HG03354 (cell line): ENCODE measurements at regions not wholly inside any gene's neighbourhood (a gene's known extent, or its start where the extent isn't known, plus 50 kb on each side); places are given as distances from the start of the nearest gene placed in this dataset.

Experiments
- ATAC-seq: cut with Tn5 transposase; IDR thresholded peaks from one replicate; pipeline ENCODE4 v1.9.1; 2021; ENCODE audit warnings: mild to moderate bottlenecking; ENCODE audit not compliant: unreplicated experiment, poor library complexity, severe bottlenecking

DNA sequence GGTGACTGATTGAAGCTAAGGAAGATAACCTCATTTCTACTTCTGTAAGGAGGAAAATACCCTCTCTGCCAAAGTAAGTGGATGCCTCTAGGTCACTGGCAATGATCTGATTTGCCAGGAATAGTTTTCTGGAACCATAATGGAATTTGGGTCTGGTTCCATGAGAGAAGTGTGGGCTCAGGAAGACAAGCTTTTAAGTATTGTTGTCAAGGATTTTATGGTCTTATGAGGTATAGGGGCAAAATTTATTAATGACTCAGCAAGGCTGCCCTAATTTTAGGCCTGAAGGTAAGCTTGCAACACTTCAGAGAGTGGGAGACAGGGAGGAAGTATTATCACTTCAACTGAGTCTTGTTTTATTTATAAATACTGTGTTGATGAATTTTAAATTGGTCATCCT, 322.6 kb upstream of the ACTBL2 start:
- ATAC-seq = no peak

DNA sequence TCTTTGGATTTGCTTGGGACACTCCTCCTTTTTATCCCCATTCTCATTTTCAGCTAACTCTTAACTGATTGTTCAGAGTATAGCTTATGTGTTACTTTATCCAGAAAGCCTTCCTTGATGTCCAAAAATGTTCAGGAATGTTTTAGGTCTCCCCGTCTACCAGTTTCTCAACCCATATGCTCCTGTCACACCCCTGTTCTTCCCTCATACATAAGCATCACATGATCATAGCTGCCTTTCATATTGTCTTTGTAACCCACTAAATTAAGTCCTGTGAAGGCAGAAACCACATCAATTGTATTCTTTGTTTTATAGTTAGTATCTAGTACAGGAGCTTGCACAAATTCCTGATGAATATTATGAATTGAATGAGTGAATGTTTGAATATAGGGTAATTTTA, 321.9 kb upstream of the ACTBL2 start:
- no peak for ATAC-seq

DNA sequence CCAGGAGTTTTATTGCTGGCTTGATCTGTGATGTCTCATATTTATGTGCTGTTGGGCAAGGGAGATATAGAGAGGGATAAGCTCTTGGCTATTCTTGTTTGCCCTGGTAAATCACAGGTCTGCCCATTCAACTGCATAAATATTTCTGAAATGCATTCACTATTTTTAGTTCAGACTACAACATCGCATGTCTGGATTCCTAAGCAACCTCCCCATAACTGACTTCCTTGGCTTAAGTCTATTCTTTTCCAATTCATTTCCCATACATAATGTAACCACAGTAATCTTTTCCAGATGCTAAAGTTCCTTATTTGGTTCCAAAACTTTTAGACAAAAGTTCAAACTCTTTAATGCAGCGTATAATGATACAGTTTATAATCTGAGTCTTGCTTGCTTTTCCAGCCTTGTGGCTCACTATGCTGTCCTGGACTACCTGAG, 321.4 kb upstream of the ACTBL2 start:
- no peak for ATAC-seq

DNA sequence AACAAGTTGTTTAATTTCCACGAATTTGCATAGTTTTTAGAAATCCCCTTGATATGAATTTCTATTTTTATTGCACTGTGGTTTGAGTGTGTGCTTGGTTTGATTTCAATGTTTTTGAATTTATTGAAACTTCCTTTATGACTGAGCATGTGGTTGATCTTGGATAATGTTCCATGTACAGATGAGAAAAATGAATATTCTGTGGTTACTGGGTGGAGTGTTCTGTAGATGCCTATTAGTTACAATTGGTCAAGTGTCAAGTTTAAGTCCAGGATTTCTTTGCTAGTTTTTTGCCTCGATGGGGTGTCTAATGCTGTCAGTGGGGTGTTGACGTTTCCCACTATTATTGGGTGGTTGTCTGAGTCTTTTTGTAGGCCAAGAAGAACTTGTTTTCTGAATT, 319.5 kb upstream of the ACTBL2 start:
- no peak for ATAC-seq

DNA sequence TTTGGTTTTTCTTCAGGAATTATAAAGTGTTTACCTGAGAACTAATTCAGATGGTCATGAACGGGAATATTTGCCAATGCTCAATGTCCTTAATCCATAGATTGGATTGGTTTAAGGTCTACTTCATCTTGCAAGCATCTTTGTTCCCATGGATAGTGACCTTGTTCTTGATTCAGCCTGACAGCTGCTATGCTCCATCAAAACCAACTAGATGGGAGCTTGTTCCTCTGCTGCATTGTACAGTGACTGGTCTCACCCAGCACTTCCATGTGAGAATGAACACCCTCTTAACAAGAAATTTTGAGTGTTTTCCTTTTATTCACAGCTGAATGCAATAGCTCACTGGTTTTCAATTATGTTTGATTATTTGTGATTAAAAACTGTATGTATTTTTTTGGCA, 312.6 kb upstream of the ACTBL2 start:
- ATAC-seq = no peak

DNA sequence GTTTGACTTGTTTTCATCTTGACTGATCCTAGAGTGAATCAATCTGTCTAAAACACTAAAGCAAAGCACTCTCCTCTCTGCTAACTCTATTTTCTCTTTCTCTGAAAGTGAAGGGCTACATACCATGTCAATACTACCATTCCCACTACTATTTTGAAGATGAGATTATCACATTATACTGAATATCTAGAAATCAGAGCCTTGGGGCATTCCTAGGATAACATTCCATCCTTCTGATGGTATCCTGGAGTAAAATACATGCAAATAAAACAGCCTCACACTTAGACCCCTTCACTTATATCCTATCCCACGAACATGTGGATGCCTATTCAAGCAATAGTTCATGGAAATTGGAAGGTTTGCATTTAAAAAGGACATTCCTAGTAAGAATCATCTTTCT, 309.3 kb upstream of the ACTBL2 start:
- no peak for ATAC-seq

DNA sequence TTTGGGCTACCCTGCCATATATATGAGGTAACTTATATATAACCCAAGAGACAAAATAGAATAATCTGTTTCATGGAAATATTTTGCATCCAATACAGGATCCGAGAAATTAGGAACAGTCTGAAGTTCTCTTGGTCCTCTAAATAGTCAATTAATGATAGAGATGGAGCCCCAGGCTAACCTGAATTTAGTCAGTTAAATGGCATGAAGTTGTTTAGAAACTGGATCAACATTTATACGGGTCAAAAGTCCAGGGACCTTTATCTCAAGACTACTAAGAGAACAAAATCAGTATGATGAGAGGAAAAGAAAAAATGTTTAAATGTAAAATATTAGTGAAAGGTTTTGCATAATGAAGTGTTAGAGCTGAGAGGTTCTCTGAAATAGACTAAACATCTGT, 303.3 kb upstream of the ACTBL2 start:
- ATAC-seq = no peak

DNA sequence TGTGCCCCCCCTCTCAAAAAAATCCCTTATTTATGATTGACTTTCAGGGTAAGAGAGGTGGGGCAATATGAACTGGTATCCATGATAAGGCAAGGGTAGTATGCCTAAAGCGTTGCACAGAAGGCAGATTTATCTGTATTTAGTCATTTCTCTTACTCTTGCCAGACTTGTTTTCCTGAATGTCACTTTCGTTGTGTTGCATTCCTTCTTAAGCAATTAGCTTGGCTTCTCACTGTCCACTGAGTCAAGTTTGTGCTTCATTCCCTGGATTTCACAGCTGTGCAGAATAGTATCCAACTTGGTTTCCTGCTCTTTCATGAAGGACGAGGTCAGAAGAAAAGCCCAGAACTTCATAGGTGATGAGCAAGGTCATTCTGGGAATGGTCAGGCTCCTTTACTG, 301.5 kb upstream of the ACTBL2 start:
- ATAC-seq = no peak

DNA sequence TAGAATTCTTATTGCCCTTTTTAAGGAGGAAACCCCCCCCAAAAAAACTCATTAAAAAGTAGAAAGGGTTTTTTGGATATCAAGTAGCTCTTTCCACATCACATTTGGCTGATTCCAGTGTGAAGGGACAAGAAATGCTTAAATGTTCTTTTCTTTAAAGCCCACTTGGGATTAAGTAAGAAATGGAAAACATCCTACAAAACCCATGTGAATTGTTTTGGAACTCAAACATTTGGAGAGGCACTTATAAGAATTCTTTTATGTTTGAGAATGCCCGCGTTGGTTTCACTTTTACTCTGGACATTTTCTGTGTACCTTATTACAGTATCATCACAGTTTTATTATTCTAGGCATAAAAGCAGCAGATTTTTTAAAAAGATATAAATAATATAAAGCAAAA, 301.1 kb upstream of the ACTBL2 start:
- no peak for ATAC-seq

DNA sequence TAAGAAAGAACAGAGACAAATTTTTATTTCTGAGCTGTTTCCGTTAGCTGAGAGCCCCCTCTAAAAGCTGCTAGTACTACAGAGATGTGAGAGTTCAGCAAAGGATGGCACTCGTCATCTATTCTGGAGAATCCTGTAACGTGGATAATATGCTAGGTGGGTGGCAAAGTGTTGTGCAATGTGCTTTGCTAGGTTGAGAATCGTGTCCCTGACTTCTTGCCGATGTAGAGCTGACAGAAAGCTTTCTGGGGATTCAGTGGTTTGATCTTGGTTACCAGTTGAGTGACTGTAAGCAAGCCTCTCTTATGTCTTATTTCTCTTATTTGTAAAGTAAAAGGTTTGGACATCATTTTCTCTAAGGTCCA, 298.3 kb upstream of the ACTBL2 start:
- ATAC-seq = no peak

DNA sequence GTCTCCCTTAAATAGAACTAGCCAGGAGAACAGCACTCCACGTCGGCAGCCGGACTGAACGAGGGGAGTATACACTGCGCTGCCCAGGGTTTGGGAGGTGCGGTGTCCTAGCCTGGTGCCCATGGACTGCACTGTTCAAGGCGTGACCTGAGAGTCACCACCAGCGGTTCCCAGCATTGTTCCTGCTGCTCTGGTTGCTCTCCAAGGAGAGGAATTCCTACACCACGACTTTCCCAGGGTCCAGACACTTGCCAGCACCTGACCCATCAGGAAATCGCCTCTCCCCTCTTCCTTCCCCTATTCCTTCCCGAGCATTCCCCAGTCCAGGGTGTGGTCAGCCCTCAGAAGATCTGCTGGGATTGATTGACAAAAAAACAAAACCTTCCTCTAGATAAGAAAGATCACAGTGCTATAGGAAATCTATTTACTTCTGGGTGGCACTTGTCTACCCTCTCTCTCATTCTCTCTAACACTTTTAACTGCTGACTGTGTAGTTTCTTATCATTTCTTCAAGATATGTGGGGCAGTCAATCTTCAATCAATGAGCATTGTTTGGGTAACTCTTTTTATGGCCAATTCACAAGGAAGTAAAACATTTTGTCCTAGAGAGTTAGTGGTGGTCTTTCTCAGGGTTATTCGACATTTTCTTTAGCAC, 297.8 kb upstream of the ACTBL2 start:
- ATAC-seq = no peak

DNA sequence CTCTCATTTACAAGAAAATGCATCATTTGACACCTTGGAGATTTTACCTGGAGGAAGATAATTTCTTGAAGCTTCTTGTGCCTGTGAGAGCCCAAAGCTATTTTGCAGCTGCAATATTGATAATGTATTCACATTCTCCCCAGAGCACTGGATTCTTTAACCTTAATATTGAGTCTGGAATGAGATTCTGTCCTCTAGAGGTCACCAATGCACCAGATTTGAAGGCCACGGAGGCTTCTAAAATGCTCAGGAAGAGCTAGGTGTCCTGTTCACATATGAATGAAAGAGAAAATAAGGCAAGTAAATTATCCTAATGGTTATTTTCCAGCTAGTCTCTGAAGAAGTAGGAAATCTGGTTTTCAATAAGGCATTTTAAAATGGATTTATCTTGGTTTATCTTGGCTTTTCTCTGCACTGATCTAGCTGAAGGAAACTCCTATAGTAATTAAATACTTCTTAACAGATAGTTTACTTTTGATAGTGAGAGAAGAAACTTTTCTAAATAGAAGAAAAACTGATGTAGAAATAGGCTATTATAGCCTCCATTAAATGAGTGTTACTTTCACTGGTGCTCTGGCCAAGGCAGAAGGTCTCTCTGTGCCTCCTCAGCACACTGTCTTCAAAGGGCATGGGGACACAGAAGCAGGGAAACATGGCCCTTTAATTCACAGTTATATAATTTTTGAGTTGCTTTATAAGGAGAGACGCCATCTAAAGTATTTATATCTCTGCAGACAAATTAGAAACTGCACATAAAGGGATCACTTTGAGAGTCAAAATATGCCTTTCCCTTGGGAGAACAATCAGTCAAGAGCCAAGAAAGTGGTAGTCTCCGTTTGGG, 297.0 kb upstream of the ACTBL2 start:
- ATAC-seq = peak; percentile 71

DNA sequence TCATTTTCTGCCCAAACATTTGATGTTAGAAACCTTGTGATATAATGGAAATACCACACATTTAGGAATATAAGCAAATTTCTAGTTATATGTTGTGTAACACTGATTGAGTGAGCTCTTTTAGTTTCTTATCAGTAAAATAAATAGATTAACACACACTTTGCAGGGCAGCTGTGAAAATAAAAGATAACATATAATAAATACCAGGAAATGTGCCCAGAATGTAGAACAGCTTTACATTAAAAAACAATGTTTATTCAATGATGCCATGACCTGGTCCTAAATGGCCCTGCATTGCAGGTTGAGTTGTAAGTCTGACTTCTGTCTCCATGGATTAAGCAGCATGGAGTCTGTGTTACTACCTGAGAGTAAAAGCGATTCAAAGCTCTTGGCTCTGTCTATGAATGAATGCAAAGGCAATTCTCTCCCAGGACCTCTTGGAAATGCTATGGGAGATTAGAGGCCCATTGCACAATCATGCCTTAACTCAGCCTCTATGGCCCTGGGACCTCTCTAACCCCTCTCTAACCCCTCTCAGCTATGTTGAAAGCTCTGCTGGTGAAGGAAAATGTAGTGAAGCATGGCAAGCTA, 296.0 kb upstream of the ACTBL2 start:
- ATAC-seq = no peak

DNA sequence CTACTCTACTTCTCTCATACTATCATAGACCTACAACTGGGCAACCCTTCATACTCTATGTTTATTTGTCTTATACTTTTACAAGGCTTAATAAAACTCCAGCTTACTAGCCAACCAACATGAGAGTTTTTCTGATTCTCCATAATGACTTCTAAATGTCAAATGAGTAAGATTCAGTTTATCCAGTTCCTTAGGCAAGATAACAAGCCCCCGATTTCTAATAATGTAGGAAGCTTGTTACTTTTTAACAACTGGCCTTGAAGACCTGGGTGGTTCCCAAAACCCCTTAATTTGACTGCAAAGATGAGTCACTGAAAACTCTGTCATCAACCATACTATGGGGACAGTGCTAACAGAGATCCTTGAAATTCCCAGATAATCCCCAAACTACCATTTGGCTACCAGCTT, 294.6 kb upstream of the ACTBL2 start:
- no peak for ATAC-seq

DNA sequence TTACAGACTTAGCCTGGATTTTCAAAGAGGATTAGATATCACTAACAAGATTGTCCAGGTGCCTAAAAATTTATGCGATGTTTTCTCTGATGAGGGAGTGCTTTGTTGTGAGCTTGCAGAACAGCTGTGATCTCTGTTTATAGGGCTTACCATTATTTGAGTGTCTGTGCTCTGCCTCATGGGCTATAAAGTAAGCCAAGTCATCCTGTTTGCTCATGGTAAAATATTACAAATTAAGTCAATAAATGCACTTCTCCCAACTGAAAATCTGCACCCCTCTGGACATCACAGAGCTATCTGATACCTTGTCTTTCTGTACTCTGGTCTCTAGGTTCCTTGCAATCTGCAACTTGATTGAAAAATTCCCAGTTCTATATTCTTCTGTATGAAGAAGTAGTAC, 293.4 kb upstream of the ACTBL2 start:
- no peak for ATAC-seq

DNA sequence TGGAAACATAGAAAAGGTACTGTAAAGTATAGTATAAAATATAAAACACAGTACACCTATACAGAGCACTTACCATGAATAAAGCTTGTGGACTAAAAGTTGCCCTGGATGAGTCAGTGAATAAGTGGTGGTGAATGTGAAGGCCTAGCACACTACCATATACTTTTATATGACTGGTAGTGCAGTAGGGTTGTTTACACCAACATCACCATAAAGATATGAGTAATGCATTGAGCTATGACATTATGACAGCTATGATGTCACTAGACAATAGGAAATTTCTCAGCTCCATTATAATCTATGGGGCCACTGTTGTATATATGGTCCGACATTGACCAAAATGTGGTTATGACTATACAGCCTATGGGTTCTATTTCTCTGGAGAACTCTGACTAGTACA, 291.8 kb upstream of the ACTBL2 start:
- no peak for ATAC-seq

DNA sequence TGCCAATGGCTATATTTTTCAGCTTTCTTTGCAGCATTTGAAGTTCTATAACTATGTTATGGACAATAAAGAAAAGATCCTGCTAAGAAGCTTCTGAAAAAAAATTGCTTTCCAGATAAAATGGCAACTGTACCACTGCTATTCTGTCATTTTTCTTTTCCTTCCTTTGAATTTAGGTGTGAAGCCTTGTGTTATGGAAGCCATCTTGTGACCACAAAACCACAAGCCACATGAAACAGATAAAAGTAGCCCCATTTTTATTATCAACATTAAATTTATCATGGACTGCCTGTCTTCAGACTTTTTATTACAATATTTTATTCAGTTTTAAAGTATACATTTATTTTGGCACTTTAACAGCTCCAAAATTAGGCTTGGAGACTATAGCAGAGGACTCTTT, 289.9 kb upstream of the ACTBL2 start:
- ATAC-seq = no peak

DNA sequence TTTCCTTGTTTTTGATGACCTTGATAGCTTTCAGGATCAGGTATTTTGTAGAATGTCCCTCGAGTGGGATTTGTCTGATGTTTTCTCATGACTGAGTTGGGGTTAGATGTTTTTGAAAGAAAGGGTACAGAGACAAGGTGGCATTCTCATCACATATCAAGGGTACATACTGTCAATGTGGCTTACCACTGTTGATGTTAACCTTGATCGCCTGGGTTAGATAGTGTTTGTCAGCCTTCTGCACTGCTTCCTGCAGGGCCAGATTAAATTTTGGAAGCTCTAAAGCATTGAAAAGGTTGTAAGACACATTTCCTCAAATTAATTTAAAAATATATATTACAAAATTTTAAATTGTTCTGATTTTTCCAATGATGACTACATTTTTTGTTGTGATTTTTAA, 287.4 kb upstream of the ACTBL2 start:
- no peak for ATAC-seq

DNA sequence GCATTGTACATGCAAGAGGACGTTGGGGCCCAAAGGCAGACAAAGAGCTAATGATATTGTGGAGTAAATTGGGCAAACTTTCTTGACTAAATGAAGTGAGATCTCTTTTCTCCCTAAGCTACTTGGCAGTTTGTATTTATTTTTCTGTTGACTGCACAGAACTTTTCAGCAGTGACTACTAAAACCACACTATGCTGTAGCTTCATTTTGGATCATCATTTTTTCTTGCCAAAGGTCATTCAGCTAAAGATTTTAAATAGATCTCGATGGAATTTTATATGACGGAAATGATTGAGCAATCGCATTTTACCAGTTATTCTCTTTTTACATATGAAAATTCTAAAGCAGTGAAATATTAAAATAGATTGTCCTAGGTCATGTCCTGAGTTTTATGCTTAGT, 286.1 kb upstream of the ACTBL2 start:
- ATAC-seq = no peak

DNA sequence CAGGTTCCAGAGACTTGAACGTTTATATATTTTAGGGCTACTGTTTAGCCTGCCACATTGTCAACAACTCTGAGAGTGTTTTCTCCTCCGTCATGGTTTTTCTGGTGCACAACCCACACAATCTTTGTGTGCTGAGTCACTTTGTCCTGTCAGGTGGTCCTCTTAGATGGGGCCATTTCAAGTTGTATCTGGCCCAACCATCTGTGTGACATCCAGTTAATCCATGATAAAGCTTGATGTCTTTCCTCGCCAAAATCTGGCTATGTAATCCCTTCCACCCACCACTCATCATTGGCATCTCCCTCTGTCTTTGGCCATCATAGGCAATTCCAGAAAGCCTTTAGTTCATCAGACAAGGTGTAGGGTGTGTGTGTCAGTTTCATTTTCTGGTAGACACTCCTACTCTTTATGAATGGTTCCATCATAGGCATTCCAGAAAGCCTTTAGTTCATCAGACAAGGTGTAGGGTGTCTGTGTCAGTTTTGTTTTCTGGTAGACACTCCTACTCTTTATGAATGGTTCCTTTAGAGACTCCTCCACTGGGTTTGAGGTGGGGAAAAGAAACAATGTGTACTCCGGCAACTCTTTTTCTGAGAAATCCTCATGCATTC, 282.0 kb upstream of the ACTBL2 start:
- ATAC-seq = no peak

DNA sequence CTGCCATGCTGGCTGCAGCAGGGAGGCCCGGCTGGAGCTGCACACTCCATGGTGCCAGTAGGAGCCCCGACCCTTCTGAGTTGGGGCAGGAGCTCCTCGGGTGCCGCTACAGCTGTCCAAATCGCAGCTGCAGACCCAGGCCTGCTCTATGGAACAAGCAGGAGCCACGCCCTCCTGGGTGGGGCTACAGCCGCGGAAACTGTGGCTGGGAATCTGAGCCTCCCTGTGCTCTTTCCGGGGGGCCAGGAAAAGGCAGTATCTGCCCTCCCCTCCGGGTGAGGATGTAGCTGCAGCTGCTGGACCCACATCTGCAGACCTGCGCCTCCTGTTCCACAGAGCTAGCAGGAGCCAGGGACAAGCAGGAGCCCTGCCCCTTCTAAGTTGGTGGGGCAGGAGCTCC, 278.9 kb upstream of the ACTBL2 start:
- ATAC-seq = no peak
